Uterus (tissue), 2 donors: ENCODE measurements at regions not wholly inside any gene's neighbourhood (a gene's known extent, or its start where the extent isn't known, plus 50 kb on each side); places are given as distances from the start of the nearest gene placed in this dataset.

Source experiments
- CTCF ChIP-seq, 4 experiments: fragments of 200-600 bp in 2 of 4; fragments of 450-650 bp in 2 of 4; sonication (generic) in 2 of 4; IDR thresholded peaks; one replicate each; pipeline ENCODE4 v1.5.1; 2016 to 2019; ENCODE audit warnings: antibody characterized with exemption in 4 of 4, mild to moderate bottlenecking in 2 of 4, moderate library complexity in 1 of 4
- POLR2A ChIP-seq, 2 donors: fragments of 450-650 bp; IDR thresholded peaks; one replicate each; pipeline ENCODE4 v1.6.1; 2016; ENCODE audit warnings: antibody characterized with exemption in 2 of 2, mild to moderate bottlenecking in 1 of 2, moderate library complexity in 1 of 2

- TF ChIP-seq CTCF (IDR thresholded peaks at IDR 0.05) (no peak), POLR2A (IDR thresholded peaks at IDR 0.05) (no peak)
These were observed 702.8 kb downstream of the CETN3 start for GRCh38 chr5:89706731-89707130.
